ENCODE measurements at regions not wholly inside any gene's neighbourhood (a gene's known extent, or its start where the extent isn't known, plus 50 kb on each side); places are given as distances from the start of the nearest gene placed in this dataset.

DNA sequence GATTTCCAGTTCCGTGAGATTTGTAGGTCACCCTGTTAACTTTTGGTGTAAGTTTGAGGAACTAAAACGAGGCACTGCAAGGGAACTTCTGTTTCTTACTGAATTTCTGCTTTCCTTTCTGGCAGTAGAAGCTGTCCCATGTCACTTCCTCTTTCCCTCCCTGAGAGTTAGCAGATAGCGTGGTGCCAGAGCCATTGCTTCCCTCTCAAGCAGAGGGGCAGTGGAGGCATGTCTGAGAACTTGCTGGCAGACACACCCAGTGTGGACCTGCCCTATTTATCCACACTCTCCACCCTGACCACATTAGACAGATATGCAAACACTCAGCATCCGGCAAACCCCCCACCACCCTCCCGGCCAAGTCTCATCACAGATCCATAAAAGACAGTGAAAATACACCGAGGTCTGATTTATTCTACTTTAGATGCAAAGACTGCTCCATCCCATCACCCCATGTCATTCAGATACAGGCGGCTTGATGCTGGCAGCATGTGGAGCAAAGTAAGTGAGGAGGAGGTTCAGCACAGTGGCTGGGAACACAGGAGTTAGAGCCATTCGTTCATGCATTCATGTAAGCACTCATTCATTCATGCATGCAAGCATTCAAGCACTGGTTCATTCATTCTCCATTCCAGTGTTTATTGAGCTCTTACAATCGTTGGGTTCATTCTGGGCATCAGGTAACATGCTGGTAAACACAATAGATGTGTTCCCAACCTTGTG, 324.7 kb downstream of the SHQ1 start:
- no peak overlapping the region for H2BK5ac ChIP-seq (ENCODE audit: low read depth, low read length, poor library complexity, severe bottlenecking)
- in situ Hi-C loops (cut with MboI; ENCODE audit: low sequenced_read_pairs), result no loop called here
- no peak for ATAC-seq (ENCODE audit: low read depth)
- dilution Hi-C loops (cut with HindIII; ENCODE audit: low sequenced_read_pairs, unreplicated experiment), result no loop called here
- H3K9me3 ChIP-seq (ENCODE audit: control insufficient read depth, insufficient read depth, low read length), result no peaks in the 10 kb centered on the region
- H3K4me1 ChIP-seq (ENCODE audit: control insufficient read depth, insufficient read depth, low read length), result peaks cover 6% of the 10 kb centered on the region
- TF ChIP-seq CEBPB (IDR thresholded peaks at IDR 0.05; ENCODE audit: low read depth, low read length) (no peak), MAZ (IDR thresholded peaks at IDR 0.05; ENCODE audit: borderline replicate concordance, low read depth, low read length) (no peak), RCOR1 (IDR thresholded peaks at IDR 0.05; ENCODE audit: insufficient replicate concordance, low read length) (no peak), SMC3 (IDR thresholded peaks at IDR 0.05; ENCODE audit: low read depth, low read length) (no peak), BHLHE40 (IDR thresholded peaks at IDR 0.05; ENCODE audit: low read depth, low read length) (no peak), RAD21 (IDR thresholded peaks at IDR 0.05; ENCODE audit: low read length) (no peak), FOS (IDR thresholded peaks at IDR 0.05; ENCODE audit: low read depth, low read length) (no peak), NFE2L2 (IDR thresholded peaks at IDR 0.05; ENCODE audit: low read depth, low read length) (no peak), POLR2A (IDR thresholded peaks at IDR 0.05; ENCODE audit: low read depth, low read length) (no peak), RFX5 (IDR thresholded peaks at IDR 0.05; ENCODE audit: low read depth, low read length) (no peak), MAFK (IDR thresholded peaks at IDR 0.05; ENCODE audit: low read depth, low read length) (no peak)
- TF ChIP-seq, protein P1, sequence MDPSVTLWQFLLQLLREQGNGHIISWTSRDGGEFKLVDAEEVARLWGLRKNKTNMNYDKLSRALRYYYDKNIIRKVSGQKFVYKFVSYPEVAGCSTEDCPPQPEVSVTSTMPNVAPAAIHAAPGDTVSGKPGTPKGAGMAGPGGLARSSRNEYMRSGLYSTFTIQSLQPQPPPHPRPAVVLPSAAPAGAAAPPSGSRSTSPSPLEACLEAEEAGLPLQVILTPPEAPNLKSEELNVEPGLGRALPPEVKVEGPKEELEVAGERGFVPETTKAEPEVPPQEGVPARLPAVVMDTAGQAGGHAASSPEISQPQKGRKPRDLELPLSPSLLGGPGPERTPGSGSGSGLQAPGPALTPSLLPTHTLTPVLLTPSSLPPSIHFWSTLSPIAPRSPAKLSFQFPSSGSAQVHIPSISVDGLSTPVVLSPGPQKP (IDR thresholded peaks at IDR 0.05; ENCODE audit: borderline replicate concordance, low read depth, low read length), result no peak
- TF ChIP-seq, protein P2, sequence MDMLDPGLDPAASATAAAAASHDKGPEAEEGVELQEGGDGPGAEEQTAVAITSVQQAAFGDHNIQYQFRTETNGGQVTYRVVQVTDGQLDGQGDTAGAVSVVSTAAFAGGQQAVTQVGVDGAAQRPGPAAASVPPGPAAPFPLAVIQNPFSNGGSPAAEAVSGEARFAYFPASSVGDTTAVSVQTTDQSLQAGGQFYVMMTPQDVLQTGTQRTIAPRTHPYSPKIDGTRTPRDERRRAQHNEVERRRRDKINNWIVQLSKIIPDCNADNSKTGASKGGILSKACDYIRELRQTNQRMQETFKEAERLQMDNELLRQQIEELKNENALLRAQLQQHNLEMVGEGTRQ (IDR thresholded peaks at IDR 0.05; ENCODE audit: low read depth, low read length), result no peak
- TF ChIP-seq, protein P3, sequence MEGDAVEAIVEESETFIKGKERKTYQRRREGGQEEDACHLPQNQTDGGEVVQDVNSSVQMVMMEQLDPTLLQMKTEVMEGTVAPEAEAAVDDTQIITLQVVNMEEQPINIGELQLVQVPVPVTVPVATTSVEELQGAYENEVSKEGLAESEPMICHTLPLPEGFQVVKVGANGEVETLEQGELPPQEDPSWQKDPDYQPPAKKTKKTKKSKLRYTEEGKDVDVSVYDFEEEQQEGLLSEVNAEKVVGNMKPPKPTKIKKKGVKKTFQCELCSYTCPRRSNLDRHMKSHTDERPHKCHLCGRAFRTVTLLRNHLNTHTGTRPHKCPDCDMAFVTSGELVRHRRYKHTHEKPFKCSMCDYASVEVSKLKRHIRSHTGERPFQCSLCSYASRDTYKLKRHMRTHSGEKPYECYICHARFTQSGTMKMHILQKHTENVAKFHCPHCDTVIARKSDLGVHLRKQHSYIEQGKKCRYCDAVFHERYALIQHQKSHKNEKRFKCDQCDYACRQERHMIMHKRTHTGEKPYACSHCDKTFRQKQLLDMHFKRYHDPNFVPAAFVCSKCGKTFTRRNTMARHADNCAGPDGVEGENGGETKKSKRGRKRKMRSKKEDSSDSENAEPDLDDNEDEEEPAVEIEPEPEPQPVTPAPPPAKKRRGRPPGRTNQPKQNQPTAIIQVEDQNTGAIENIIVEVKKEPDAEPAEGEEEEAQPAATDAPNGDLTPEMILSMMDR (conservative IDR thresholded peaks at IDR 0.05; ENCODE audit: low read depth, low read length), result no peak
- H3K27me3 ChIP-seq (ENCODE audit: control insufficient read depth, insufficient read depth, low read length), result peaks cover 23% of the 10 kb centered on the region
- no peak overlapping the region for H2BK120ac ChIP-seq (ENCODE audit: low read depth, low read length)
- H2AK9ac ChIP-seq (replicated peaks; ENCODE audit: low read depth, low read length, poor library complexity), result no peak overlapping the region
- no peak overlapping the region for H3K14ac ChIP-seq (replicated peaks; ENCODE audit: low read depth, low read length)
- no peak overlapping the region for H3K23ac ChIP-seq (ENCODE audit: low read depth, low read length)
- no peak overlapping the region for H4K8ac ChIP-seq (ENCODE audit: low read depth in 2 of 2, low read length in 2 of 2)
- H2AFZ ChIP-seq (replicated peaks; ENCODE audit: low read length, poor library complexity), result no peak overlapping the region
- 66% methylated on average over 3 of the region's 9 CpGs; no CpG with 5 or more reads in 1 of the 2 experiments for WGBS, 2 experiments (ENCODE audit: extremely low coverage in 2 of 2, insufficient read length in 1 of 2)
- H3K79me1 ChIP-seq (ENCODE audit: low read depth in 1 of 2, low read length in 2 of 2), result no peaks in the 10 kb centered on the region
- H2BK20ac ChIP-seq (ENCODE audit: low read depth, low read length), result no peak overlapping the region
- intact Hi-C loops (cut with micrococcal nuclease), result no loop called here
- no peak overlapping the region for H4K91ac ChIP-seq (ENCODE audit: insufficient read depth, low read depth, low read length)
- no peaks in the 10 kb centered on the region; the same call in 1 of the 2 replicates for H3K9me1 ChIP-seq (ENCODE audit: insufficient read depth, low read length)
- H3K27ac ChIP-seq (ENCODE audit: insufficient read depth, low read length), result no peak overlapping the region
- ChIA-PET POLR2A (ENCODE audit: unreplicated experiment) (no interaction called here), CTCF (no interaction called here)
- no TSS peak for BruUV-seq (replicated peaks)
- no peak overlapping the region for H3K4me2 ChIP-seq (ENCODE audit: low read depth, low read length)
- H3K4me3 ChIP-seq (ENCODE audit: insufficient read depth, low read depth, low read length), result no peak overlapping the region
- H2BK15ac ChIP-seq (ENCODE audit: low read depth, low read length), result no peak overlapping the region
- no peak overlapping the region for H3K18ac ChIP-seq (ENCODE audit: low read depth, low read length)
- H3K4ac ChIP-seq (ENCODE audit: low read depth, low read length), result no peak overlapping the region
- H3K36me3 ChIP-seq (ENCODE audit: control insufficient read depth, insufficient read depth, low read length), result no peaks in the 10 kb centered on the region
- no peaks in the 10 kb centered on the region for H4K20me1 ChIP-seq (ENCODE audit: insufficient read depth, low read length)
- no peak for DNase-seq
- no peak overlapping the region for H3K9ac ChIP-seq (ENCODE audit: low read depth, low read length)
- H2AK5ac ChIP-seq (ENCODE audit: low read depth, low read length), result no peak overlapping the region
- H3K56ac ChIP-seq (ENCODE audit: extremely low read depth, insufficient read depth, low read length), result no peak overlapping the region
- H4K5ac ChIP-seq (ENCODE audit: low read depth, low read length), result no peak overlapping the region

All from IMR-90 (cell line).